WTC11 (cell line): ENCODE measurements at regions not wholly inside any gene's neighbourhood (a gene's known extent, or its start where the extent isn't known, plus 50 kb on each side); places are given as distances from the start of the nearest gene placed in this dataset.

ENCODE experiments used
- ATAC-seq: fragments of 200-7000 bp; cut with Tn5 transposase; 2 replicates; pipeline ENCODE4 v1.10.0; 2021; ENCODE audit warnings: mild to moderate bottlenecking, moderate library complexity
- CTCF ChIA-PET: fragments of 300-600 bp; sonication (Branson Sonifier 250); formaldehyde crosslinking; loops from one replicate; lab custom pipeline; 2021; ENCODE audit warnings: antibody characterized with exemption; lab: Charles Lee
- POLR2A ChIA-PET: fragments of 350-600 bp; sonication (Branson Sonifier 250); formaldehyde crosslinking; loops from one replicate; lab custom pipeline; 2021; ENCODE audit warnings: antibody characterized with exemption; lab: Charles Lee
- DNase-seq: peaks from one replicate; pipeline ENCODE4 v3.0.0; 2021; ENCODE audit warnings: low spot score
- H3K27ac Mint-ChIP-seq: 2 replicates; pipeline ENCODE4 v1.8.0; 2021; ENCODE audit warnings: mixed read lengths
- H3K27me3 Mint-ChIP-seq: 2 replicates; pipeline ENCODE4 v1.8.0; 2021; ENCODE audit warnings: low read depth, mild to moderate bottlenecking, moderate library complexity, mixed read lengths
- H3K36me3 Mint-ChIP-seq: 2 replicates; pipeline ENCODE4 v1.8.0; 2021; ENCODE audit warnings: mixed read lengths
- H3K4me1 Mint-ChIP-seq: 2 replicates; pipeline ENCODE4 v1.8.0; 2022; ENCODE audit warnings: mixed read lengths
- H3K4me3 Mint-ChIP-seq: 2 replicates; pipeline ENCODE4 v1.8.0; 2021; ENCODE audit warnings: mild to moderate bottlenecking, moderate library complexity, mixed read lengths
- H3K9me3 Mint-ChIP-seq: 2 replicates; pipeline ENCODE4 v1.8.0; 2021; ENCODE audit warnings: mixed read lengths
- CBFB ChIP-seq: sonication (generic); formaldehyde crosslinking; IDR thresholded peaks from 2 replicates; pipeline ENCODE4 v1.8.1; 2022; ENCODE audit warnings: mild to moderate bottlenecking, low read depth, missing genetic modification reagents
- ETV6 ChIP-seq: sonication (generic); formaldehyde crosslinking; IDR thresholded peaks from 2 replicates; pipeline ENCODE4 v1.8.1; 2022; ENCODE audit warnings: mild to moderate bottlenecking, missing genetic modification reagents
- FOXK1 ChIP-seq: sonication (generic); formaldehyde crosslinking; IDR thresholded peaks from 2 replicates; pipeline ENCODE4 v1.8.0; 2022; ENCODE audit warnings: mild to moderate bottlenecking, moderate library complexity, missing genetic modification reagents
- HMGA2 ChIP-seq: fragments of 250-450 bp; sonication (Bioruptor Pico); IDR thresholded peaks from 2 replicates; pipeline ENCODE4 v1.4.0; 2021; ENCODE audit warnings: mild to moderate bottlenecking, moderate library complexity
- NFATC4 ChIP-seq: fragments of 250-450 bp; sonication (Bioruptor Pico); IDR thresholded peaks from 2 replicates; pipeline ENCODE4 v1.9.0; 2021; ENCODE audit warnings: mild to moderate bottlenecking
- OVOL2 ChIP-seq: fragments of 250-450 bp; sonication (Bioruptor Pico); IDR thresholded peaks from 2 replicates; pipeline ENCODE4 v1.9.0; 2021; ENCODE audit warnings: mild to moderate bottlenecking, borderline replicate concordance
- PRRX2 ChIP-seq: fragments of 250-450 bp; sonication (Bioruptor Pico); IDR thresholded peaks from 2 replicates; pipeline ENCODE4 v1.8.0; 2021; ENCODE audit warnings: mild to moderate bottlenecking
- SMAD4 ChIP-seq: sonication (generic); formaldehyde crosslinking; IDR thresholded peaks from 2 replicates; pipeline ENCODE4 v1.8.0; 2022; ENCODE audit warnings: mild to moderate bottlenecking, missing genetic modification reagents
- SOX15 ChIP-seq: fragments of 250-450 bp; sonication (Bioruptor Pico); IDR thresholded peaks from 2 replicates; pipeline ENCODE4 v1.9.0; 2021; ENCODE audit warnings: mild to moderate bottlenecking
- TP53 ChIP-seq: sonication (generic); formaldehyde crosslinking; IDR thresholded peaks from 2 replicates; pipeline ENCODE4 v1.8.1; 2023; ENCODE audit warnings: mild to moderate bottlenecking, missing genetic modification reagents
- ZNF121 ChIP-seq: sonication (generic); formaldehyde crosslinking; IDR thresholded peaks from 2 replicates; pipeline ENCODE4 v1.8.0; 2023; ENCODE audit warnings: missing genetic modification reagents
- ZNF263 ChIP-seq: sonication (generic); formaldehyde crosslinking; IDR thresholded peaks from 2 replicates; pipeline ENCODE4 v1.8.1; 2022; ENCODE audit warnings: low read depth, mild to moderate bottlenecking, moderate library complexity, missing genetic modification reagents
- ZNF396 ChIP-seq: fragments of 250-450 bp; sonication (Bioruptor Pico); IDR thresholded peaks from 2 replicates; pipeline ENCODE4 v1.8.0; 2021; ENCODE audit warnings: mild to moderate bottlenecking, moderate library complexity, borderline replicate concordance
- ZNF423 ChIP-seq: fragments of 250-450 bp; sonication (Bioruptor Pico); IDR thresholded peaks from 2 replicates; pipeline ENCODE4 v2.1.2; 2022; ENCODE audit warnings: mild to moderate bottlenecking, moderate library complexity
- ZNF671 ChIP-seq: fragments of 250-450 bp; sonication (Bioruptor Pico); IDR thresholded peaks from 2 replicates; pipeline ENCODE4 v1.8.0; 2021; ENCODE audit warnings: mild to moderate bottlenecking
- TF ChIP-seq, protein P1 (sequence below): sonication (generic); formaldehyde crosslinking; IDR thresholded peaks from 2 replicates; pipeline ENCODE4 v1.8.1; 2022; ENCODE audit warnings: mild to moderate bottlenecking, missing genetic modification reagents, moderate library complexity, borderline replicate concordance
- TF ChIP-seq, protein P2 (sequence below): fragments of 250-450 bp; sonication (Bioruptor Pico); IDR thresholded peaks from 2 replicates; pipeline ENCODE4 v1.9.0; 2021; ENCODE audit warnings: mild to moderate bottlenecking, borderline replicate concordance
- TF ChIP-seq, protein P3 (sequence below): fragments of 250-450 bp; sonication (Bioruptor Pico); IDR thresholded peaks from 2 replicates; pipeline ENCODE4 v1.9.0; 2021; ENCODE audit warnings: moderate library complexity, mild to moderate bottlenecking, inconsistent platforms, borderline replicate concordance
- TF ChIP-seq, protein P4 (sequence below): sonication (generic); formaldehyde crosslinking; IDR thresholded peaks from 2 replicates; pipeline ENCODE4 v1.8.1; 2023; ENCODE audit warnings: mild to moderate bottlenecking, missing genetic modification reagents, moderate library complexity
- TF ChIP-seq, protein P5 (sequence below): sonication (generic); formaldehyde crosslinking; IDR thresholded peaks from 2 replicates; pipeline ENCODE4 v1.8.1; 2022; ENCODE audit warnings: missing genetic modification reagents, borderline replicate concordance
- TF ChIP-seq, protein P6 (sequence below): sonication (generic); formaldehyde crosslinking; IDR thresholded peaks from 2 replicates; pipeline ENCODE4 v1.8.0; 2022; ENCODE audit warnings: missing genetic modification reagents
- TF ChIP-seq, protein P7 (sequence below): fragments of 250-450 bp; sonication (Bioruptor Pico); IDR thresholded peaks from 2 replicates; pipeline ENCODE4 v1.8.0; 2021; ENCODE audit warnings: mild to moderate bottlenecking

DNA sequence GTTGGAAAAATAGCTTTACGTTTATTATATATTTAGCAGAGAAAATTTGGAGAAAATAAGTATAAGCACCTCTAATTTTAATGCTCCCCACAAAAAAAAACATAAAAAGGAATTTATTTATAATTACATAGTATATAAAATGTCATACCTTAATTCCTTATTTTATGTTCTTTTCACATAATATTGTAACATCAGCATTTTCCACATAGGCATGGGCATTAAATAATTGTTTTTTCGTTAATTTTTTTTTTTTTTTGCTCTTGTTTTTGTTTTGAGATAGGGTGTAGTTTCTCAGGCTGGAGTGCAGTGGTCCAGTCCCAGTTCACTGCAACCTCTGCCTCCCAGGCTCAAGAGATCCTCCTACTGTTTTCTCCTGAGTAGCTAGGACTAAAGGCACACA lies 329.8 kb upstream of the FOXG1 start:
- ATAC-seq: no peak
- no peak overlapping the region for H3K27ac Mint-ChIP-seq
- DNase-seq: no peak
- no peaks in the 10 kb centered on the region for H3K27me3 Mint-ChIP-seq
- H3K9me3 Mint-ChIP-seq: peaks cover 51% of the 10 kb centered on the region
- H3K4me3 Mint-ChIP-seq: no peak overlapping the region
- ChIA-PET POLR2A (interaction anchor here (0.7 kb wide), 1 partner anchor 160 kb away, joined by 3 read pairs; no protein-coding TSS in a partner anchor), CTCF (no interaction called here)
- TF ChIP-seq SOX15 (CRISPR knock-in tag): no peak
- no peak for TF ChIP-seq ZNF263 (CRISPR knock-in tag)
- TF ChIP-seq, protein P1, sequence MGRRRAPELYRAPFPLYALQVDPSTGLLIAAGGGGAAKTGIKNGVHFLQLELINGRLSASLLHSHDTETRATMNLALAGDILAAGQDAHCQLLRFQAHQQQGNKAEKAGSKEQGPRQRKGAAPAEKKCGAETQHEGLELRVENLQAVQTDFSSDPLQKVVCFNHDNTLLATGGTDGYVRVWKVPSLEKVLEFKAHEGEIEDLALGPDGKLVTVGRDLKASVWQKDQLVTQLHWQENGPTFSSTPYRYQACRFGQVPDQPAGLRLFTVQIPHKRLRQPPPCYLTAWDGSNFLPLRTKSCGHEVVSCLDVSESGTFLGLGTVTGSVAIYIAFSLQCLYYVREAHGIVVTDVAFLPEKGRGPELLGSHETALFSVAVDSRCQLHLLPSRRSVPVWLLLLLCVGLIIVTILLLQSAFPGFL: no peak
- no peak for TF ChIP-seq ZNF671 (CRISPR knock-in tag)
- TF ChIP-seq ZNF396 (CRISPR knock-in tag): no peak
- H3K36me3 Mint-ChIP-seq: peaks cover 17% of the 10 kb centered on the region
- H3K4me1 Mint-ChIP-seq: no peaks in the 10 kb centered on the region

DNA sequence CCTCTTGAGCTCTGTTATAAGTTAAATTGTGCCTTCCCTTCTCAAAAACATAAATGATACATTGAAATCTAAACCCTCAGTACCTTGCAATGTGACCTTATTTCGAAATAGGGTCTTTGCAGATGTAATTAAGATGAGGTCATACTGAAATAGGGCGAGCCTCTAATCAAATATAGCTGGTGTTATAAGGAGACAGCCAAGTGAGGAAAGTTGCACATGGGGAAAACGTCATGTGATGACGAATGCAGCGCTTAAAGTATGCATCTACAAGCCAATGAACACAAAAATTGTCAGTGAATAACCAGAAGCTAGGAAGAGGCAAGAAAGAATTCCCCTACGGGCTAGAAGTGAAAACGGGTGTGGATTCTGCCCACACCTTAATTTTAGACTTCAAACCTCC lies 305.2 kb upstream of the FOXG1 start:
- Mint-ChIP-seq H3K4me3 (no peak overlapping the region), H3K4me1 (no peaks in the 10 kb centered on the region), H3K36me3 (peaks cover 14% of the 10 kb centered on the region), H3K9me3 (peaks cover 33% of the 10 kb centered on the region), H3K27ac (no peak overlapping the region), H3K27me3 (no peaks in the 10 kb centered on the region)
- ChIA-PET POLR2A (no interaction called here), CTCF (no interaction called here)
- DNase-seq (no peak), ATAC-seq (no peak)
- no peak for TF ChIP-seq SMAD4 (CRISPR knock-in tag)
- TF ChIP-seq, protein P2, sequence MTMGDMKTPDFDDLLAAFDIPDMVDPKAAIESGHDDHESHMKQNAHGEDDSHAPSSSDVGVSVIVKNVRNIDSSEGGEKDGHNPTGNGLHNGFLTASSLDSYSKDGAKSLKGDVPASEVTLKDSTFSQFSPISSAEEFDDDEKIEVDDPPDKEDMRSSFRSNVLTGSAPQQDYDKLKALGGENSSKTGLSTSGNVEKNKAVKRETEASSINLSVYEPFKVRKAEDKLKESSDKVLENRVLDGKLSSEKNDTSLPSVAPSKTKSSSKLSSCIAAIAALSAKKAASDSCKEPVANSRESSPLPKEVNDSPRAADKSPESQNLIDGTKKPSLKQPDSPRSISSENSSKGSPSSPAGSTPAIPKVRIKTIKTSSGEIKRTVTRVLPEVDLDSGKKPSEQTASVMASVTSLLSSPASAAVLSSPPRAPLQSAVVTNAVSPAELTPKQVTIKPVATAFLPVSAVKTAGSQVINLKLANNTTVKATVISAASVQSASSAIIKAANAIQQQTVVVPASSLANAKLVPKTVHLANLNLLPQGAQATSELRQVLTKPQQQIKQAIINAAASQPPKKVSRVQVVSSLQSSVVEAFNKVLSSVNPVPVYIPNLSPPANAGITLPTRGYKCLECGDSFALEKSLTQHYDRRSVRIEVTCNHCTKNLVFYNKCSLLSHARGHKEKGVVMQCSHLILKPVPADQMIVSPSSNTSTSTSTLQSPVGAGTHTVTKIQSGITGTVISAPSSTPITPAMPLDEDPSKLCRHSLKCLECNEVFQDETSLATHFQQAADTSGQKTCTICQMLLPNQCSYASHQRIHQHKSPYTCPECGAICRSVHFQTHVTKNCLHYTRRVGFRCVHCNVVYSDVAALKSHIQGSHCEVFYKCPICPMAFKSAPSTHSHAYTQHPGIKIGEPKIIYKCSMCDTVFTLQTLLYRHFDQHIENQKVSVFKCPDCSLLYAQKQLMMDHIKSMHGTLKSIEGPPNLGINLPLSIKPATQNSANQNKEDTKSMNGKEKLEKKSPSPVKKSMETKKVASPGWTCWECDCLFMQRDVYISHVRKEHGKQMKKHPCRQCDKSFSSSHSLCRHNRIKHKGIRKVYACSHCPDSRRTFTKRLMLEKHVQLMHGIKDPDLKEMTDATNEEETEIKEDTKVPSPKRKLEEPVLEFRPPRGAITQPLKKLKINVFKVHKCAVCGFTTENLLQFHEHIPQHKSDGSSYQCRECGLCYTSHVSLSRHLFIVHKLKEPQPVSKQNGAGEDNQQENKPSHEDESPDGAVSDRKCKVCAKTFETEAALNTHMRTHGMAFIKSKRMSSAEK (CRISPR knock-in tag): no peak
- TF ChIP-seq, protein P3, sequence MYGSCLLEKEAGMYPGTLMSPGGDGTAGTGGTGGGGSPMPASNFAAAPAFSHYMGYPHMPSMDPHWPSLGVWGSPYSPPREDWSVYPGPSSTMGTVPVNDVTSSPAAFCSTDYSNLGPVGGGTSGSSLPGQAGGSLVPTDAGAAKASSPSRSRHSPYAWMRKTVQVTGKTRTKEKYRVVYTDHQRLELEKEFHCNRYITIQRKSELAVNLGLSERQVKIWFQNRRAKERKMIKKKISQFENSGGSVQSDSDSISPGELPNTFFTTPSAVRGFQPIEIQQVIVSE (CRISPR knock-in tag): no peak
- TF ChIP-seq, protein P4, sequence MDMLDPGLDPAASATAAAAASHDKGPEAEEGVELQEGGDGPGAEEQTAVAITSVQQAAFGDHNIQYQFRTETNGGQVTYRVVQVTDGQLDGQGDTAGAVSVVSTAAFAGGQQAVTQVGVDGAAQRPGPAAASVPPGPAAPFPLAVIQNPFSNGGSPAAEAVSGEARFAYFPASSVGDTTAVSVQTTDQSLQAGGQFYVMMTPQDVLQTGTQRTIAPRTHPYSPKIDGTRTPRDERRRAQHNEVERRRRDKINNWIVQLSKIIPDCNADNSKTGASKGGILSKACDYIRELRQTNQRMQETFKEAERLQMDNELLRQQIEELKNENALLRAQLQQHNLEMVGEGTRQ: no peak
- TF ChIP-seq ZNF671 (CRISPR knock-in tag): no peak
- no peak for TF ChIP-seq ETV6
- TF ChIP-seq CBFB (CRISPR knock-in tag): no peak
- TF ChIP-seq ZNF423 (CRISPR knock-in tag): no peak
- TF ChIP-seq, protein P5, sequence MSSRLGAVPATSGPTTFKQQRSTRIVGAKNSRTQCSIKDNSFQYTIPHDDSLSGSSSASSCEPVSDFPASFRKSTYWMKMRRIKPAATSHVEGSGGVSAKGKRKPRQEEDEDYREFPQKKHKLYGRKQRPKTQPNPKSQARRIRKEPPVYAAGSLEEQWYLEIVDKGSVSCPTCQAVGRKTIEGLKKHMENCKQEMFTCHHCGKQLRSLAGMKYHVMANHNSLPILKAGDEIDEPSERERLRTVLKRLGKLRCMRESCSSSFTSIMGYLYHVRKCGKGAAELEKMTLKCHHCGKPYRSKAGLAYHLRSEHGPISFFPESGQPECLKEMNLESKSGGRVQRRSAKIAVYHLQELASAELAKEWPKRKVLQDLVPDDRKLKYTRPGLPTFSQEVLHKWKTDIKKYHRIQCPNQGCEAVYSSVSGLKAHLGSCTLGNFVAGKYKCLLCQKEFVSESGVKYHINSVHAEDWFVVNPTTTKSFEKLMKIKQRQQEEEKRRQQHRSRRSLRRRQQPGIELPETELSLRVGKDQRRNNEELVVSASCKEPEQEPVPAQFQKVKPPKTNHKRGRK: no peak
- no peak for TF ChIP-seq OVOL2
- no peak for TF ChIP-seq PRRX2 (CRISPR knock-in tag)
- no peak for TF ChIP-seq FOXK1 (CRISPR knock-in tag)
- TF ChIP-seq, protein P6, sequence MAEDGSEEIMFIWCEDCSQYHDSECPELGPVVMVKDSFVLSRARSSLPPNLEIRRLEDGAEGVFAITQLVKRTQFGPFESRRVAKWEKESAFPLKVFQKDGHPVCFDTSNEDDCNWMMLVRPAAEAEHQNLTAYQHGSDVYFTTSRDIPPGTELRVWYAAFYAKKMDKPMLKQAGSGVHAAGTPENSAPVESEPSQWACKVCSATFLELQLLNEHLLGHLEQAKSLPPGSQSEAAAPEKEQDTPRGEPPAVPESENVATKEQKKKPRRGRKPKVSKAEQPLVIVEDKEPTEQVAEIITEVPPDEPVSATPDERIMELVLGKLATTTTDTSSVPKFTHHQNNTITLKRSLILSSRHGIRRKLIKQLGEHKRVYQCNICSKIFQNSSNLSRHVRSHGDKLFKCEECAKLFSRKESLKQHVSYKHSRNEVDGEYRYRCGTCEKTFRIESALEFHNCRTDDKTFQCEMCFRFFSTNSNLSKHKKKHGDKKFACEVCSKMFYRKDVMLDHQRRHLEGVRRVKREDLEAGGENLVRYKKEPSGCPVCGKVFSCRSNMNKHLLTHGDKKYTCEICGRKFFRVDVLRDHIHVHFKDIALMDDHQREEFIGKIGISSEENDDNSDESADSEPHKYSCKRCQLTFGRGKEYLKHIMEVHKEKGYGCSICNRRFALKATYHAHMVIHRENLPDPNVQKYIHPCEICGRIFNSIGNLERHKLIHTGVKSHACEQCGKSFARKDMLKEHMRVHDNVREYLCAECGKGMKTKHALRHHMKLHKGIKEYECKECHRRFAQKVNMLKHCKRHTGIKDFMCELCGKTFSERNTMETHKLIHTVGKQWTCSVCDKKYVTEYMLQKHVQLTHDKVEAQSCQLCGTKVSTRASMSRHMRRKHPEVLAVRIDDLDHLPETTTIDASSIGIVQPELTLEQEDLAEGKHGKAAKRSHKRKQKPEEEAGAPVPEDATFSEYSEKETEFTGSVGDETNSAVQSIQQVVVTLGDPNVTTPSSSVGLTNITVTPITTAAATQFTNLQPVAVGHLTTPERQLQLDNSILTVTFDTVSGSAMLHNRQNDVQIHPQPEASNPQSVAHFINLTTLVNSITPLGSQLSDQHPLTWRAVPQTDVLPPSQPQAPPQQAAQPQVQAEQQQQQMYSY (CRISPR knock-in tag): no peak
- no peak for TF ChIP-seq ZNF121 (CRISPR knock-in tag)
- no peak for TF ChIP-seq TP53 (CRISPR knock-in tag)
- TF ChIP-seq HMGA2 (CRISPR knock-in tag): no peak
- TF ChIP-seq NFATC4 (CRISPR knock-in tag): no peak
- TF ChIP-seq, protein P7, sequence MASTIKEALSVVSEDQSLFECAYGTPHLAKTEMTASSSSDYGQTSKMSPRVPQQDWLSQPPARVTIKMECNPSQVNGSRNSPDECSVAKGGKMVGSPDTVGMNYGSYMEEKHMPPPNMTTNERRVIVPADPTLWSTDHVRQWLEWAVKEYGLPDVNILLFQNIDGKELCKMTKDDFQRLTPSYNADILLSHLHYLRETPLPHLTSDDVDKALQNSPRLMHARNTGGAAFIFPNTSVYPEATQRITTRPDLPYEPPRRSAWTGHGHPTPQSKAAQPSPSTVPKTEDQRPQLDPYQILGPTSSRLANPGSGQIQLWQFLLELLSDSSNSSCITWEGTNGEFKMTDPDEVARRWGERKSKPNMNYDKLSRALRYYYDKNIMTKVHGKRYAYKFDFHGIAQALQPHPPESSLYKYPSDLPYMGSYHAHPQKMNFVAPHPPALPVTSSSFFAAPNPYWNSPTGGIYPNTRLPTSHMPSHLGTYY: no peak
- no peak for TF ChIP-seq ZNF263 (CRISPR knock-in tag)
